ENCODE measurements at regions not wholly inside any gene's neighbourhood (a gene's known extent, or its start where the extent isn't known, plus 50 kb on each side); places are given as distances from the start of the nearest gene placed in this dataset.

DNA sequence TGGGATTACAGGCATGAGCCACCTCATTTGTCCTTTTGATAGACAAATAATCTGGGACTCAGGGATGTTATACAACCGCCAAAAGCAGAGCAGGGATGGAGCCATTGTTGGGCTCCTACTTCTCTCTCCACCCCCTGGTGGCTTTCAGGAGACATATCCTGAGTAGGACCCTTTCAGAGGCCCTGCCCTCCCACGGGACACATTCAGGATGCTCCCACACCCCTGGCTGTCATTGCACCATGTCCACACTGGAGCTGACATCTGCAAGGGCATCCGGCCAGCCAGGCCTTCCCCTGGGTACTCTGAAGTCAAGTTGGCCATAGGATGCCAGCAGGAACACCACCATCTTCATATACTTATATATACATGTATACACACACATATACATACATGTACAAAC lies 181.8 kb downstream of the SYK start:
- TF ChIP-seq POLR2A (IDR thresholded peaks at IDR 0.05): no peak
- TF ChIP-seq, protein P1, sequence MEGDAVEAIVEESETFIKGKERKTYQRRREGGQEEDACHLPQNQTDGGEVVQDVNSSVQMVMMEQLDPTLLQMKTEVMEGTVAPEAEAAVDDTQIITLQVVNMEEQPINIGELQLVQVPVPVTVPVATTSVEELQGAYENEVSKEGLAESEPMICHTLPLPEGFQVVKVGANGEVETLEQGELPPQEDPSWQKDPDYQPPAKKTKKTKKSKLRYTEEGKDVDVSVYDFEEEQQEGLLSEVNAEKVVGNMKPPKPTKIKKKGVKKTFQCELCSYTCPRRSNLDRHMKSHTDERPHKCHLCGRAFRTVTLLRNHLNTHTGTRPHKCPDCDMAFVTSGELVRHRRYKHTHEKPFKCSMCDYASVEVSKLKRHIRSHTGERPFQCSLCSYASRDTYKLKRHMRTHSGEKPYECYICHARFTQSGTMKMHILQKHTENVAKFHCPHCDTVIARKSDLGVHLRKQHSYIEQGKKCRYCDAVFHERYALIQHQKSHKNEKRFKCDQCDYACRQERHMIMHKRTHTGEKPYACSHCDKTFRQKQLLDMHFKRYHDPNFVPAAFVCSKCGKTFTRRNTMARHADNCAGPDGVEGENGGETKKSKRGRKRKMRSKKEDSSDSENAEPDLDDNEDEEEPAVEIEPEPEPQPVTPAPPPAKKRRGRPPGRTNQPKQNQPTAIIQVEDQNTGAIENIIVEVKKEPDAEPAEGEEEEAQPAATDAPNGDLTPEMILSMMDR (IDR thresholded peaks at IDR 0.05): peak in 1 of 6 experiments; percentile 19

All from esophagus squamous epithelium (tissue), 4 donors.